Gastrocnemius medialis (tissue), 4 donors: ENCODE measurements at regions not wholly inside any gene's neighbourhood (a gene's known extent, or its start where the extent isn't known, plus 50 kb on each side); places are given as distances from the start of the nearest gene placed in this dataset.

Experiments used
- ATAC-seq, 2 donors: fragments of 150-250 bp; one replicate each; pipeline ENCODE4 v1.9.1; 2016
- DNase-seq, 2 donors: peaks; one replicate each; pipeline ENCODE4 v3.0.0-alpha.2; 2019
- H3K27ac ChIP-seq, 4 donors: fragments of 200-600 bp; sonication (generic); 1 replicate in 1 of 4; 2 replicates in 3 of 4; pipeline ENCODE4 v1.5.1; 2016 to 2018; ENCODE audit warnings: mild to moderate bottlenecking in 2 of 4, moderate library complexity in 1 of 4
- H3K27me3 ChIP-seq, 3 donors: fragments of 200-600 bp; sonication (generic) in 2 of 3; 1 replicate in 1 of 3; 2 replicates in 2 of 3; pipeline versions ENCODE4 v1.5.1 to v1.6.0; 2016 to 2019; ENCODE audit warnings: mild to moderate bottlenecking in 1 of 3, moderate library complexity in 1 of 3
- H3K36me3 ChIP-seq, 2 donors: fragments of 200-600 bp; sonication (generic) in 1 of 2; one replicate each; pipeline ENCODE4 v1.5.1; 2017 to 2018
- H3K4me1 ChIP-seq, 2 donors: fragments of 200-600 bp; sonication (generic) in 1 of 2; one replicate each; pipeline ENCODE4 v1.5.1; 2016 to 2017; ENCODE audit warnings: mild to moderate bottlenecking in 2 of 2
- H3K4me3 ChIP-seq, 4 donors: fragments of 200-600 bp; sonication (generic) in 3 of 4; 1 replicate in 1 of 4; 2 replicates in 3 of 4; pipeline ENCODE4 v1.5.1; 2016 to 2019; ENCODE audit warnings: mild to moderate bottlenecking in 2 of 4
- H3K9me3 ChIP-seq, 3 donors: fragments of 200-600 bp; sonication (generic) in 2 of 3; 1 replicate in 1 of 3; 2 replicates in 2 of 3; pipeline ENCODE4 v1.5.1; 2016 to 2019
- CTCF ChIP-seq, 5 experiments: fragments of 450-650 bp in 3 of 5; fragments of 200-600 bp in 2 of 5; sonication (generic) in 2 of 5; IDR thresholded peaks in 4 of 5; conservative IDR thresholded peaks in 1 of 5; 1 replicate in 4 of 5; 2 replicates in 1 of 5; pipeline ENCODE4 v1.5.1; 2016 to 2019; ENCODE audit warnings: antibody characterized with exemption in 5 of 5, mild to moderate bottlenecking in 3 of 5, moderate library complexity in 3 of 5
- POLR2A ChIP-seq, 2 donors: fragments of 450-650 bp; IDR thresholded peaks; one replicate each; pipeline ENCODE4 v1.6.1; 2017; ENCODE audit warnings: antibody characterized with exemption in 2 of 2, mild to moderate bottlenecking in 2 of 2, moderate library complexity in 2 of 2
- in situ Hi-C, 4 donors: fragments of 200-750 bp; cut with MboI; loops; one replicate each; pipeline versions ENCODE4 v1.15.0 to v1.8.0; 2017; ENCODE audit warnings: low sequenced_read_pairs in 4 of 4
- intact Hi-C: fragments of 100-400 bp; cut with DNase I; formaldehyde crosslinking; loops from one replicate; pipeline ENCODE4 v1.15.1; 2023; ENCODE audit warnings: low total_unique reads

GRCh38 chrX:124497386-124497785 lies 151.0 kb downstream of the SH2D1A start:
- no peak for DNase-seq
- H3K27me3 ChIP-seq: no peaks in the 10 kb centered on the region
- in situ Hi-C loops (no loop called here), intact Hi-C loops (no loop called here)
- H3K9me3 ChIP-seq: no peaks in the 10 kb centered on the region
- no peaks in the 10 kb centered on the region for H3K36me3 ChIP-seq
- TF ChIP-seq POLR2A (IDR thresholded peaks at IDR 0.05) (no peak), CTCF (IDR thresholded peaks at IDR 0.05 in 4 of 5, conservative IDR thresholded peaks at IDR 0.05 in 1 of 5) (no peak)
- no peak overlapping the region for H3K4me3 ChIP-seq
- H3K4me1 ChIP-seq: no peaks in the 10 kb centered on the region
- no peak overlapping the region for H3K27ac ChIP-seq
- no peak for ATAC-seq

GRCh38 chrX:124501586-124501985 lies 155.2 kb downstream of the SH2D1A start:
- Histone ChIP-seq H3K36me3 (no peaks in the 10 kb centered on the region), H3K27me3 (no peaks in the 10 kb centered on the region), H3K9me3 (no peaks in the 10 kb centered on the region), H3K27ac (no peak overlapping the region), H3K4me3 (no peak overlapping the region), H3K4me1 (no peaks in the 10 kb centered on the region)
- intact Hi-C loops: no loop called here
- no peak for ATAC-seq
- in situ Hi-C loops: no loop called here
- no peak for DNase-seq
- TF ChIP-seq CTCF (IDR thresholded peaks at IDR 0.05 in 4 of 5, conservative IDR thresholded peaks at IDR 0.05 in 1 of 5): no peak
- no peak for TF ChIP-seq POLR2A (IDR thresholded peaks at IDR 0.05)

GRCh38 chrX:124502166-124502565 lies 155.8 kb downstream of the SH2D1A start:
- Histone ChIP-seq H3K4me3 (no peak overlapping the region), H3K27me3 (no peaks in the 10 kb centered on the region), H3K9me3 (no peaks in the 10 kb centered on the region), H3K27ac (no peak overlapping the region), H3K36me3 (no peaks in the 10 kb centered on the region), H3K4me1 (no peaks in the 10 kb centered on the region)
- DNase-seq (no peak), ATAC-seq (no peak)
- TF ChIP-seq POLR2A (IDR thresholded peaks at IDR 0.05) (no peak), CTCF (IDR thresholded peaks at IDR 0.05 in 4 of 5, conservative IDR thresholded peaks at IDR 0.05 in 1 of 5) (no peak)
- in situ Hi-C loops (no loop called here), intact Hi-C loops (no loop called here)

GRCh38 chrX:124502599-124502998 lies 156.2 kb downstream of the SH2D1A start:
- no peak for DNase-seq
- H3K27ac ChIP-seq: no peak overlapping the region
- no peak for TF ChIP-seq POLR2A (IDR thresholded peaks at IDR 0.05)
- no peak for TF ChIP-seq CTCF (IDR thresholded peaks at IDR 0.05 in 4 of 5, conservative IDR thresholded peaks at IDR 0.05 in 1 of 5)
- H3K27me3 ChIP-seq: no peaks in the 10 kb centered on the region
- no peak for ATAC-seq
- no peaks in the 10 kb centered on the region for H3K9me3 ChIP-seq
- in situ Hi-C loops (no loop called here), intact Hi-C loops (no loop called here)
- no peaks in the 10 kb centered on the region for H3K36me3 ChIP-seq
- H3K4me1 ChIP-seq: no peaks in the 10 kb centered on the region
- H3K4me3 ChIP-seq: no peak overlapping the region
